Renal cortical epithelial cell (primary cell): ENCODE measurements at regions not wholly inside any gene's neighbourhood (a gene's known extent, or its start where the extent isn't known, plus 50 kb on each side); places are given as distances from the start of the nearest gene placed in this dataset.
"Not testable (repeated sequence)": the region's sequence is repeated elsewhere in the genome, so short reads cannot be mapped to it uniquely, and the experiment has no call there.

ENCODE experiments used
- DNase-seq: peaks from one replicate; pipeline ENCODE4 v3.0.0-alpha.2; 2011; ENCODE audit warnings: low read depth

GRCh38 chr5:105230516-105231157 is 1668.0 kb upstream of the NUDT12 start:
- DNase-seq, result no peak

DNA sequence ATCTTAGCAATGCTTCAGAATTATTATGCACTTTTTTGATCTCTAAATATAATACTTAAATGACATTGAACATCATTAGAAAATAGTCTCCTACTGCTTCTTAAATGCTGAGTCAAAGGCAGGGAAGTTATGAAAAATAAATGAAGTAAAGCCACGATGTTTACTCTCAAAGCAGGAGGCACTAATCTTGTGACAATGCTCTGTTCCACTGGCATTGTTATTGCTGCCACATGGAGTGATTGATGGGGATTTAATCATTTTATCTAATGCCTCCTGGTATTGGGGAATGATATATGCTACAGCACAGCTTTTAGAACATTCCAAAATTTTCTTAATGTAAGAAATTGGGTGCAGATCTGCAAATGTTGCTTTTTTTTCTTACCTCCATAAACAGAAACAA is 1655.4 kb upstream of the NUDT12 start:
- no peak for DNase-seq

DNA sequence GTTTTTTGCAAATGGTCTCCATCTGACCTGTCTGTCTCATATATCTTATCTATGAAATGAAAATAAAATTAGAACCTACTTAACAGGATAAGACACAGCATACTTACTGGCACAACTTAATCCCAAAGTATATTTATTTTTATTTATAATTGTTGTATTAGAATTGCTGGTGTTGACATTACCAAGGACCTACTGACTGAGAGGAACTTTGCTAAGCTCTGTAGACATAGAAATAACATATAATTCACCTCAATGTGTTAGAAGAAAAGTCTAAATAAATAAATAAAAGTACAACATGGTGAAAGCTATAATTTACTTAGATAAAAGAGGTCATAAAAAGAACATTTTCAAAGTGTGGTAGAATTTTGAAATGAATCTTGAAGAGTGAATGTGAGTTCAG is 1650.5 kb upstream of the NUDT12 start:
- DNase-seq, result no peak

- DNase-seq, result no peak
Measured at GRCh38 chr5:105207066-105207465, 1644.5 kb upstream of the NUDT12 start.

GRCh38 chr5:105197531-105197930 is 1634.9 kb upstream of the NUDT12 start:
- DNase-seq, result no peak

- DNase-seq, result no peak
Measured at GRCh38 chr5:105195765-105196164, 1633.2 kb upstream of the NUDT12 start.

- DNase-seq, result no peak
Measured at GRCh38 chr5:105172918-105173317, 1610.3 kb upstream of the NUDT12 start.

DNA sequence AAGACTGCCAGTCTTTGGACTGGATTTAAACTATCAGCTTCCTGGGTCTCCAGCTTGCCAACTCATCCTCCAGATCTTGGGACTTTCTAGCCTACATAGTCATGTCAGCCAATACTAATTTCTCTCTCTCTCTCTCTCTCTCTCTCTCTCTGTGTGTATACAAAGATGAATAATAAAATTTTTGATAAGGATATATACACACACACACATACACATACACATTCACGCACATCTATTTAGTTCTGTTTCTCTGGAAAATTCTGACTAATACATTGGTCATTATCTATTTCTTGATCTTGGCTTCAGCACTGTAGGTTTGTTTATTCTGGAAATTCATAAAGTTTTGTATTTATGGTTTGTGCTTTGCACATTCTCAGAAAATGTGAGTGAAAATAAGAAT is 1606.2 kb upstream of the NUDT12 start:
- no peak for DNase-seq

DNA sequence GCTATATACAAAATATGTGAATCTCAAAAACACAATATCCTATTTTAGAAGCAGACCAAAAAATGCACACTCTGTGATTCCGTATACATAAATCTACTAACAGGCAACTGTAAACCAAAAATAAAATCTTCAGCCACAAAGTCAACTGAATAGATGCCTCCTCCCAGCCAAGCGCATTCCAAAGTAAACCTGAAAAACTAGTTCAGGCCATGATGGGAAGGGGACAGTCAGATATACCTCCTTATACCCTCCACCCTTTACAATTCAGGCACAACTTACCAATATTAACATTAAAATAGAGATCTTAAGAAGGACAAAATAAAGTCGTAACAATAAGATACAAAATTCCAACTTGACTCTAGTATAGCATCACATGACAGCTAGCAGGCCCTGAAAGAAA is 1604.5 kb upstream of the NUDT12 start:
- no peak for DNase-seq

- DNase-seq, result no peak
Measured at GRCh38 chr5:105163547-105163946, 1601.0 kb upstream of the NUDT12 start.

- not testable (repeated sequence) for DNase-seq
Measured at GRCh38 chr5:105162557-105162956, 1600.0 kb upstream of the NUDT12 start.

DNA sequence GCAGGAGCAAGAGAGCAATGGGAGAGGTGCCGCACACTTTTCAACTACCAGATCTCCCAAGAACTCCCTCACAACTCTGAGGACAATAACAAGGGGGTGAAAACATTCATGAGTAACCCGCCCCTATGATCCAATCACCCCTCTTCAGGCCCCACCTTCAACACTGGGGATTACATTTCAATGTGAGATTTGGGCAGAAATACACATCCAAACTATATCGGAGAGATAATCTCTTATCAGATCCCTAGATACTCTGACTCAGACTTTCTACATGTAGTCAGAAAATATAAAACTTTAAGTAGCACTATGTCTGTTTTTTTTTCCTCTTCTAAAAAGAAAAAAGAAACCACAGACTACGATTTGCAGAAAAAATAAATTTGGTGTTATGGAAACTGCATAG is 1595.9 kb upstream of the NUDT12 start:
- no peak for DNase-seq

GRCh38 chr5:105150323-105150722 is 1587.7 kb upstream of the NUDT12 start:
- no peak for DNase-seq

DNA sequence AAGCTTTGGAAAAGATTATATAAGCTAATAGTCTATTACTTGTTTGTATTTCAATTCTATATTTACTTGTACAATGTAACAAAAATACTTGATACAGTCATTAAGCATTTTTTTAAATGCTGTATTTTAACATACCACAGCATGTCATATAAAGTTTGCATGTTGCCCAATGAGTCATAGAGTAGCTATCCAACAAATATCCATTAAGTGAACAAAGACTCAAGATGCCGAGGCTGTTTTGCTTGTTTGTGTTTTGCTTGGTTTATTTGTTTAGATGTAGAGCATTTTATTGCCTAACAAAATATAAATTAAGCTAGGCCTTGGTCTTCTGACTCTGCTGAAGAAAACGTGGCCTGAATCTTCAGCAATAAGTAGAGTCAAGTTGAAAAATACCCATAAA is 1584.3 kb upstream of the NUDT12 start:
- peak; percentile 1 for DNase-seq

GRCh38 chr5:105145152-105145551 is 1582.6 kb upstream of the NUDT12 start:
- no peak for DNase-seq

DNA sequence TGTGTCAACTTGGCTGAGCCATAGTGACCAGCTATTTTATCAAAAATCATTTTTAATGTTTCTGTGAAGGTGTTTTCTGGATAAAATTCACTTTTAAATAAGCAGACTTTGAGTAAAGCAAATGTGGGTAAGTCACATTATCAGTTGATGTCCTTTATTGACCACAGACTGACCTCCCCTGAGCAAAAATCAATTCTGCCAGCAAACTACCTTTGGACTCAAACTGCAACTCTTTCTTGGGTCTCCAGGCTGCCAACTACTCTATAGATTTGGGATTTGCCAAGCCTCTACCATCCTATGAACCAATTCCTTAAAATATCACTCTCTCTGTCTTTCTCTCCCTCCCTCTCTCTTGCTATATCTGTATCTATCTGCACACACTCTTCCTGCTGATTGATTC is 1571.7 kb upstream of the NUDT12 start:
- DNase-seq, result no peak

- no peak for DNase-seq
Measured at GRCh38 chr5:105133087-105133486, 1570.5 kb upstream of the NUDT12 start.

DNA sequence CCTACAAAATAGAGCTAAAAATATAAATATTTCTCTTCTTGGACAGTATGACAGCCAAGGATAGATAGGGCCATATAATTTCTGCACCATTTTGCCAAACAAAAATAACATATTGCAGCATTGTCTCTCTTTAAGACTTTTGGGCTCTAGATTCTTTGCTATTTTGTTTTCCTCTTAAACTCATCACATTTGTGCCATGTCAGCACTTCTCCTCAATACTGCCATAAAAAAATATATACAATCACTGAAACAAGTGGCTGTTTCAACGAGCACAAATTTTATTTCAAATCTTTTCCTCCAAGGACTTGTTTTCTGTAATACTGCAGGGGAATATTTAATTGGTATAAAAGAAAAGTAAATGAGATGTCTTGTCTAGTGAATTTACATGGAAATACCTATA is 1570.0 kb upstream of the NUDT12 start:
- DNase-seq, result no peak

- no peak for DNase-seq
Measured at GRCh38 chr5:105131045-105131444, 1568.5 kb upstream of the NUDT12 start.

DNA sequence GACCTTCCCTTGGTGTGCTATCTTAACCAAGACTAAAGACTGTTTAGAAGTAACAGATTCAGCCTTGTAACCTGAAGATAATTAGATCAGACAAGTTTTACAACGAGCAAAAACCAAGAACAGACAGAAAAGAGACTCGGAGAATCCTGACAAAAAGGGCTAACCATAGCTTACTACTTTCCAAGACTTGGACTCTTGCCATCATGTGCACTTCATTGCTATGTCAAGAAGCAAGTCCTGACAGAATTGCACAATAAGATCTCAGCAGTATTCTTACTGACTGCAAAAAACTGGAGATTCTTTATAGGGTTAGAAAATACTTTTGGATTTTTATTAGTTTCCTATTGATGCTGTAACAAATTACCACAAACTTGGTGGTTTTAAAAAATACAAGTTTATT is 1539.0 kb upstream of the NUDT12 start:
- peak; percentile 0 for DNase-seq

DNA sequence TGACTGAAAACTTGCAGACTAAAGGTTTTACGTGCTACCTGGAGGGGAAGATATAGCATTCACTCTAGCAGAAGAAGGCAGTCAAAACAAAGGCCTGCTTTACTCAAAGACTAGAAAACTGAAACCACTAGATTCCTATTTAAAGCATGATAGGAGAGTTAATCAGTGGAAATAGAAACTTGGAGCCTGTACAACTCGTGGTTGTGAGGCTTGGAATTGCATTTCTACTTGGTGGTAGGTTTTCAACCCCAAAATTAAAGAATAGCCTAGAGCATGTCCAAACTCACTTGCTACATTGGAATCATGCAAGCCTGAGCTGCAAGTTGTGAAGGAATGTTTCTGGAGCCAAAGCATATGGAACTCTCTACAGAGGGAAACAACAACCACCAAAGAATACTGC is 1526.4 kb upstream of the NUDT12 start:
- no peak for DNase-seq

DNA sequence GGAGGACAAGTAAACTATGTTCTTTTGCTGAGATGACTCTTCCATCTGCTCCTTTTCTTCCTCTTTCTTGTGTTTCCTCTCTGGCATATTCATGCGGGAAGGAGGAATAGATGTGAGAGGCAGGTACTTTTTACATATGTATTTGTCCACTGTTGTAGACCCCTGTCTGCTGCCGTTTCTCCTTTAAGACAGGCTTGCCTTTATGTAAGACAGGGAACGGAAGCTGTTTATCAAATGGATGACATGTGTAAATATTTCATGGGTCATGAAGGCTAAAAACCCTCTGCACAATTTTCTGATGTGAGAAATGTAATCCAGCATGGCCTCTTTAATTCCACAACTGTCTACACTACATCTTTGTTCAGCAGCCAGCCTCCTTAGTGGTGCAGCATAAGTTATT is 1525.5 kb upstream of the NUDT12 start:
- DNase-seq, result no peak

DNA sequence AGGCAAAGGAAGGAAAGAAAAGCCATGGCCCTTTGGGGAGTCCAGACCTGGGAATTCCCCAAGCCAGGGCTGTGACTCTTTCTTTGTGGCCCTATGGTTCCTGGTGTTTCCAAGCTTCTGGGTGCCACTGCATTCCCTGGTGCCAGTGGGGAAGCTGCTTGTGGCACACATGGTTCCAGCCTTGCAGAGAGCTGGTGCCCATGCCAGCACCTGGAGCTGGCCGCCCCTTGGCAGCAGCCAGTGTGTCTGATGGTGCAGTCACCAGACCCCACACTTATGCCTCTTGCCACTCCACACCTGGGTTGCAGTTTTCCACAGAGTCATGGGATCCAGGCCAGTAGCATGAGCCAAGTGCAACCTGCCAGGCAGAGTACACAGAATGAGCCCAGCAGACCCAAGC is 1495.3 kb upstream of the NUDT12 start:
- no peak for DNase-seq

GRCh38 chr5:105057001-105057436 is 1494.4 kb upstream of the NUDT12 start:
- no peak for DNase-seq
